ENCODE measurements at regions not wholly inside any gene's neighbourhood (a gene's known extent, or its start where the extent isn't known, plus 50 kb on each side); places are given as distances from the start of the nearest gene placed in this dataset.

DNA sequence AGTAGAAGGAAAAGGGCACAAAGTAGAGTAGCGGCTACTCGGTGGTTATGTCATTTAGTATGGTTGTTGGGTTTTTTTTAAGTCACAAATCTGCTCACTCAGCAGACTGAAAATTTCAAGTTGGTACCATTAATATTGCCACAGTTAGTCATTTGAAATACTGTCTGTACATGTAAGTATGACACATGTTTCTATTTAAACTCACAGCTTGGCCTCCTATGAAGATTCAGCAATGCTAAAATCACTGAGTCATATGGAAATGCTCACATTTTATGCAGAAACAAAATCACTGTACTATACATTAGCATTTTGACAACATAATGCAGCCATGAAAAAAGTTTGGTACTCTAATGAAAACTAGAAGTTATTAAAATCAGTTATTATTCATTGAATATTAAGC lies 571.9 kb downstream of the TAFA4 start:
- Histone ChIP-seq H3K4me1 (replicated peaks in 1 of 4; ENCODE audit: control insufficient read depth in 3 of 4, insufficient read depth in 4 of 4, low read length in 3 of 4) (no peaks in the 10 kb centered on the region), H3K14ac (ENCODE audit: insufficient read length) (no peak overlapping the region), H3K4me3 (ENCODE audit: extremely low read depth in 1 of 4, insufficient read depth in 2 of 4, low read depth in 3 of 4, low read length in 4 of 4) (no peak overlapping the region), H3K9me3 (ENCODE audit: insufficient read depth in 2 of 2, low read depth in 1 of 2, low read length in 1 of 2) (no peaks in the 10 kb centered on the region), H4K8ac (ENCODE audit: extremely low read depth, insufficient read depth, low read length) (no peak overlapping the region), H2AFZ (ENCODE audit: low read length) (no peak overlapping the region), H2BK12ac (ENCODE audit: low read depth, low read length) (no peak overlapping the region), H3K79me1 (ENCODE audit: low read depth, low read length) (no peaks in the 10 kb centered on the region), H4K91ac (replicated peaks; ENCODE audit: insufficient read length, low read length) (no peak overlapping the region), H3K4ac (replicated peaks; ENCODE audit: insufficient read length, low read depth, low read length) (no peak overlapping the region), H3K23ac (ENCODE audit: insufficient read length) (no peak overlapping the region), H3K56ac (replicated peaks; ENCODE audit: insufficient read length, low read depth, low read length) (no peak overlapping the region), H2BK15ac (ENCODE audit: low read length) (no peak overlapping the region), H3K27ac (ENCODE audit: low read depth, low read length) (no peak overlapping the region), H3K4me2 (ENCODE audit: insufficient read depth in 1 of 2, low read depth in 2 of 2, low read length in 2 of 2) (no peak overlapping the region), H4K20me1 (replicated peaks in 1 of 2; ENCODE audit: control insufficient read depth in 1 of 2, insufficient read depth in 2 of 2, low read length in 2 of 2) (no peaks in the 10 kb centered on the region), H4K5ac (ENCODE audit: insufficient read length, low read depth, low read length) (no peak overlapping the region), H2BK120ac (replicated peaks; ENCODE audit: low read depth, low read length) (no peak overlapping the region), H2AK5ac (ENCODE audit: low read depth, low read length) (no peak overlapping the region), H2BK20ac (ENCODE audit: low read length) (no peak overlapping the region), H3K18ac (ENCODE audit: extremely low read depth, low read length) (no peak overlapping the region), H3K79me2 (ENCODE audit: control insufficient read depth in 1 of 2, insufficient read depth in 2 of 2, low read length in 2 of 2) (no peaks in the 10 kb centered on the region), H3K36me3 (ENCODE audit: control insufficient read depth in 2 of 4, insufficient read depth in 4 of 4, low read length in 3 of 4) (no peaks in the 10 kb centered on the region), H3K27me3 (replicated peaks in 1 of 4; ENCODE audit: control insufficient read depth in 3 of 4, extremely low read depth in 1 of 4, insufficient read depth in 3 of 4, low read length in 3 of 4) (no peaks in the 10 kb centered on the region), H2BK5ac (ENCODE audit: low read depth, low read length) (no peak overlapping the region), H3K9ac (replicated peaks in 1 of 4; ENCODE audit: extremely low read depth in 1 of 4, low read depth in 3 of 4, low read length in 3 of 4) (no peak overlapping the region), H3K23me2 (ENCODE audit: low read depth, low read length) (no peaks in the 10 kb centered on the region)
- CTCF ChIA-PET (ENCODE audit: partially characterized antibody), result no interaction called here
- WGBS, 2 experiments (ENCODE audit: extremely low coverage in 1 of 2, insufficient coverage in 1 of 2, insufficient read length in 1 of 2, insufficient replicate concordance in 2 of 2, low coverage in 1 of 2, low lambda C conversion rate in 2 of 2, missing lambda C conversion rate in 1 of 2), result 100% methylated on average over 2 of the region's 2 CpGs; no CpG with 5 or more reads in 1 of the 2 experiments
- POLR2A ChIA-PET (ENCODE audit: partially characterized antibody), result no interaction called here
- DNase-seq (ENCODE audit: low read depth in 1 of 2, low spot score in 2 of 2) (no peak), FAIRE-seq (no peak)
- TF ChIP-seq ZNF274 (IDR thresholded peaks at IDR 0.05; ENCODE audit: borderline replicate concordance, extremely low read depth, low read length), result no peak
